Left hindlimb (tissue), 1 donor: ENCODE measurements at regions not wholly inside any gene's neighbourhood (a gene's known extent, or its start where the extent isn't known, plus 50 kb on each side); places are given as distances from the start of the nearest gene placed in this dataset.
"Not testable (repeated sequence)": the region's sequence is repeated elsewhere in the genome, so short reads cannot be mapped to it uniquely, and the experiment has no call there.

Experiments used
- DNase-seq: peaks from one replicate; pipeline ENCODE4 v3.0.0-alpha.2; 2018

DNA sequence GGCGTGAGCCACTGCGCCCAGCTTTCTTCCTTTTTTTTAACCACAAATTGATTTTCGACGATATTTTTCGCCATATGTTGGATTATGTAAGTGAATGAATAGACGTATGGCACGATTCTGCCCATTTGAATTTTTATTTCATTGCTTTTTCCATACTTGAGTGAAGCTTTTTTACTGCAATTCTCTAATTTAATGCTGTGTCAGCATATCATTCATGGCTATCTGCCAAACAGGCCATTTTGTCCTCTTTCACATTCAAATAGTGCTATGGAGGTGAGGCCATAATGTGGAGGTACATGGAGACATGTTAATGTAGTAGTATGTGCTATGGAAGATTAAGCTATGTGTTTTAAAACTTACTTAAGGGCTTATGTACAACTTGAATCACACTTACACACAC is 152.1 kb upstream of the TUSC1 start:
- no peak for DNase-seq

DNA sequence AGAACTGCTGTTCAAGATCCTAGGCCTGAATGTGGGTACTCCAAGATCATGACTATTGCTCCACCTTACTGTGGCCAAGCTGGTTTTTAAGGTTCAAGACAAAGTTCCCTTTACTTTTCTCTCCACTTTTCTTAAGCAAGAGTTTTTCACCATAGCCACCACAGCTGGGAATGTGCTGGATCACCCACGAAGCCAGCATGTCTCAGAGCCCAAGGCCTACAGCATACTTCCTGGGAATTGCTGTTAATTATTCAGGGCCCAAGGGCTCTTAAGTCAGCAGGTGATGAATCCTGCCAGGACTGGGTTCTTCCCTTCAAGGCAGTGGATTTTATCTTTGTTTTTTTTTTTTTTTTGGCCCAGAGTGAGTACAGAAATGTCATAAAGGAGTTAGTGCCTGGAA is 149.4 kb upstream of the TUSC1 start:
- DNase-seq = no peak

DNA sequence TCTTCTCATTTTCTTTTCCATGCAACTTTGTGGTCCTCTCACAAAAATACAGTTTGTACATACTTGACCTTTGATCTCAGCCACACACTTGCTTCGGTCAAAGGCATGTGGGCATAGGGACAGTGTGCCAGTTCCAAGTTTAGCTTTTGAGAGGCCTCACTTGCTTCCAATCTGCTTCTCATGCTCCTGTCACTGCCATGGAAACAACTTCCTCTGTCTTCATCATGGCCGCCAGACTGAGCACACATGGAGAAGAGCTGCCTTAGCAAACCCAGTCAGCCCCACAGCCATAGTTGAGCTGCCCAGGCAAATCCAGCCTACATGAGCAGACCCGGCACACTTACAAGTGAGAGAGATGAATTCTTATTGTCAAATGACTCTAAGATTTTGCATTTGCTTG is 138.2 kb upstream of the TUSC1 start:
- no peak for DNase-seq

DNA sequence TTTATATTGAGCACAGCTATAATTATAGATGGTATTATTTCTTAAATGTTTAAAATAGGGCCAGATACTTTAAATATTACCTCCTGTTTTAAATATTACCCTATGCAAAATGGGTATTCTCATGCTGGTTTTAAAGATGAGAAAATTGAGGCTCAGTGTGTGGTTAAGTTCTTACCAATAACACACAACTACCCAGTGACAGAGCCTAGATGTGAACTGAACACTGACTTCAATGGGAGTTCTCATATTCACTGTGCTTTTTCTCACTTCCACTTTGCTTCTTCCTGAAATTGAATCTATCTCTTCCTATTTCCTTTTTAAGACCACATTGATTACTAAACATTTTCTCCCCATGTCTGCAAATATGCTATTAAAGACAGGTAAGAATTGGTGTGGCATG is 135.8 kb upstream of the TUSC1 start:
- DNase-seq = no peak

DNA sequence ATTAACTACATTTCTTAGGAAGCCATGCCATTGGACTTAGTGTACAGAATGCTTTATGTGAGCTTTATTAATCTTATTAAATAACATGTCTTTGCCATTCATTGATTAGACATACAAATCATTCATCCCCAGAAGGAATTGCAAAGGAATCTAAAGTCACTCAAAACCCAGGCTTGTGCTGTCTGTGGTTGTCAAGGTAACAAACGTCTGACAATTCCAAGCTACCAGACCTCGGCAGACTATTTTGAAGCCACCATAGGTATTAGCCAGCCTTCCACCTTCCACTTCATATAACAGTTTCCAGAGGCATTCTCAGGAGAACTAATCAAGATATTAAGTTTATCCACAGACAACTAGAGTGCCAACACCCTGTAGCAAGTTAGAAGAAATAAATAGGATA is 135.2 kb upstream of the TUSC1 start:
- DNase-seq = no peak

DNA sequence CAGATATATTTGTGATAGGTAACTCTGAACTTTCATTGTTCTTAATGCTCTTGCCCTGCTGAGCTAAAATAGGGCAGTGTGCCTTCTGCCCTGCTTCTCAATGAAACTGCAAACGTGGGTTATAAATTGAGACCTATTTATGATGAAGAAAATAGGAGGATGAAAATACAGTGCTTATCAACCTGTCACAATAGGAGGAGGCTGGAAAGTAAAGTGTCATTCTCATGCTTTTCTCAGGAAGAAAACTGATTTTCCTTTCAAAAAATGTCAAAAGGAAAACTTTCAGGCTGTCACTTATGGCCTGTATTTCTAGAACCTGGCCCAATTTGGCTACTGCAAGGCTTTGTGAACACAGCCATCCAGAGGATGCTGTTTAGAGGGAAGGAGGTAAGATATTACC is 130.3 kb upstream of the TUSC1 start:
- DNase-seq = no peak

DNA sequence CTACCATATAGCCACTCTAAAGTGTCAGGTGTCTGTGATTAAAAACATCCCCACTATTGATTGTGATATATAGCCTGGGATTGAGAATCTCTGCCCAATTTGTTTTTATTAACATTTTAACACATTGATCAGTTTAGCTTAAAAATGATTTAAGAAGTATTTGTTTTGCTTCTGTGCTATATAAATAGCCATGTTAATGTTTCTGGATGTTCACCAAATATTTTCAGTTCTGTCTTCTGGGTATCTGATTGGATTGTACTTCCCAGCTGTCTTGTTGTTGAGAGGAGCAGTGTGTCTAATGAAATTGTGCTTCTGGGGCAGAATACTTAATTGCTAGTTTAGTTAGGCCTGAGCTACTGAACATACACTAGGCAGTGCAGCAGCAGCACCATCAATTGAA is 126.6 kb upstream of the TUSC1 start:
- DNase-seq = no peak

DNA sequence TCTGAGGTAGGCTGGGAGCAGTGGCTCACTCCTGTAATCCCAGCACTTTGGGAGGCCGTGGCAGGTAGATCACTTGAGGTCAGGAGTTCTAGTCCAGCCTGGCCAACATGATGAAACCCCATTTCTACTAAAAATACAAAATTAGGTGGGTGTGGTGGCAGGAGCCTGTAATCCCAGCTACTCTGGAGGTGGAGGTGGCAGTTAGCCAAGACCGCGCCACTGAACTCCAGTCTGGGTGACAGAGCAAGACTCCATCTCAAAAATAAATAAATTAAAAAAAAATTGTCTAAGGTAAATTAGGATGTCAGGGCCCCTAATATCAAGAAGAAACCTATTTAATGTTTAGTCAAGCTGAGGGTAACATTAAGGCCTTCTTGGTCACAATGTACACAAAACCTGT is 123.7 kb upstream of the TUSC1 start:
- not testable (repeated sequence) for DNase-seq

DNA sequence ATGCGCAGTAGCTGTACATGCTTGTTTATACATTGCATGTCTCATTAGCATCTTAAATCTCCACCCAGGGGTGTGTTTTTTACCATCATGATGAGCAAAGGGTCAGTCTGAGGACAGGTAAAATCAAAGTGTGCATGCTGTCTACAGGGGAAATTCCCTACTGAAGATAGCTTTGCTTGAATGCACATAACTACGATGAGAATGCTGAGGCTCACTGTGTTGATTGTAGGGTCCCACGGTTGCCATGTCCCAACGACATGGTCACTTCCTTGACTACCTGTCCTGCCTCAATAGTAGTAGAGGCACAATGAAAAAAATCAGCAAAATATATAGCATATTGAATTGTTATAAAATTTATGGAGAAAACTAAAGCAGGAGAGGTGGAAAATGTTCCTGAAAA is 95.6 kb upstream of the TUSC1 start:
- DNase-seq = no peak

DNA sequence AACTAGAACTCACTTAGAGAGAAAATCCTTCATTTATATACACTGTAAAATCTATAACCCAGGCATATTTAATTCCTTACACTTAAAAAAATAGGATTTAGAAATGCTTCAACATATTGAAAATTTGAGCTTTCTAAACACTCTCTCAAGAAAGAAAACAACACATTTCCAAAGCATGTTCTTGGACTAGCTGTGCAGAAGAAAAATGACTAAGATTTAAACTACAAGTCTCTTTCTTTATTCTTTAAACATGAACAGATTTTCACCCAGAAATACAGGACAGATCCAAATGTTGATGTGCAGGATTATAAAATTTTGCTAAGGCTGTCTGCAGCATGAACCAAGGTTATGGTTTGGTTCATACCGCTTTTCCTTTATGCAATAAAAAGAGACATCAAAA is 77.7 kb upstream of the TUSC1 start:
- no peak for DNase-seq

DNA sequence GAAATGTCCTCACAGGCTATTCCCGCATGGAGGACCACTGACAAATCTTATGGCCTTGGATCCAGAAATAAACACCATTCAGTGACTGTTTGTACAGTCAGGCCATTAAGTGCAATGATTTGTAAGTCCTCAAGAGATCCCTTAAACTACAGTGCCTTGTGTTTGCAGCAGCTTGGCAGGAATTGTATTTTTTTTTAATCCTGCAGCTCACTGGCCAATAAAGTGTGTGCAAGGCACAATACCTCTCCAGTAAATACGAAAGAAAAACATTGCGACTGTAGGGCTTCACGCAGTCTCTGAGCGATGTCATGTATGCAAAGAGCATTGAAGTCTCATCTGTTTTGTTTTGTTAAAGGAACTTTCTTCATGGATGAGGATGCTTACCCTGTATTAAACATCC is 74.2 kb upstream of the TUSC1 start:
- no peak for DNase-seq

DNA sequence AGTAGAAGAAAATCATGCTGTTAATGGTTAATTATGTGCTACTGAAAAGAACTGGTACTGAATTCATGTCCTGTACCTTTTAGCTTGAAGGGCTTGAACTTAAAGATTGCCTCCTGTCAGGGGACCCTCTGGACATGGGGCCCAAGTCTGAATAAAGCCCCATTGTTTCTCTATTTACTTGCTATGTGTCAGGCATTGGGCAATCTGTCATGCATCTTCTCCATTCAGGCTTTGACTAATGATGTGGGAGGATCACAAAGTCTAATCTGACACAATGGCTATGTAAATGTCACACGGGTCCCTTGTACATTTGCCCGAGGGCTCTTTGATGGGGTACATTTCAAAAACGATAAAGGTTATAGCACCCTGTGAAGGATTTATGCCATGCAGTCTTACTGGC is 64.0 kb upstream of the TUSC1 start:
- no peak for DNase-seq

- no peak for DNase-seq
Measured at GRCh38 chr9:25733336-25733982, 55.2 kb upstream of the TUSC1 start.

GRCh38 chr9:25731895-25732794 is 53.9 kb upstream of the TUSC1 start:
- not testable (repeated sequence) for DNase-seq
